ENCODE measurements at regions not wholly inside any gene's neighbourhood (a gene's known extent, or its start where the extent isn't known, plus 50 kb on each side); places are given as distances from the start of the nearest gene placed in this dataset.

- H3K36me3 ChIP-seq (ENCODE audit: control insufficient read depth, insufficient read depth, low read length), result no peaks in the 10 kb centered on the region
- no peaks in the 10 kb centered on the region for H3K27me3 ChIP-seq (ENCODE audit: control insufficient read depth, insufficient read depth, low read length)
- no peak overlapping the region for H3K9ac ChIP-seq (ENCODE audit: insufficient read depth, low read length)
- no peaks in the 10 kb centered on the region for H3K4me1 ChIP-seq (ENCODE audit: control insufficient read depth, extremely low read depth, insufficient read depth, low read length)
- no peak overlapping the region for H2AFZ ChIP-seq (ENCODE audit: low read length)
- TF ChIP-seq EZH2 (IDR thresholded peaks at IDR 0.05; ENCODE audit: low read length, missing control alignments), result no peak
- no peak for TF ChIP-seq CTCF (conservative IDR thresholded peaks at IDR 0.05 in 1 of 2, IDR thresholded peaks at IDR 0.05 in 1 of 2; ENCODE audit: low read depth in 1 of 2, low read length in 2 of 2)
- no peaks in the 10 kb centered on the region for H4K20me1 ChIP-seq (ENCODE audit: control insufficient read depth, extremely low read depth, insufficient read depth, low read length)
- no peak overlapping the region for H3K27ac ChIP-seq (ENCODE audit: insufficient read depth, low read length)
- H3K4me2 ChIP-seq (ENCODE audit: extremely low read depth, insufficient read depth, low read length), result no peak overlapping the region
- H3K79me2 ChIP-seq (ENCODE audit: control insufficient read depth, insufficient read depth, low read length), result no peaks in the 10 kb centered on the region
- no peaks in the 10 kb centered on the region for H3K9me3 ChIP-seq (ENCODE audit: control insufficient read depth, insufficient read depth, low read depth, low read length)
- DNase-seq (ENCODE audit: low read depth in 2 of 2), result peak; percentile 40 to 58
- no peak overlapping the region for H3K4me3 ChIP-seq (replicated peaks in 1 of 4; ENCODE audit: control extremely low read depth in 1 of 4, insufficient read depth in 1 of 4, low read depth in 3 of 4, low read length in 4 of 4)
Observed at GRCh38 chr2:62287899-62288880, 92.3 kb downstream of the B3GNT2 start.

- H3K4me1 ChIP-seq (ENCODE audit: control insufficient read depth, extremely low read depth, insufficient read depth, low read length), result no peaks in the 10 kb centered on the region
- no peak overlapping the region for H2AFZ ChIP-seq (ENCODE audit: low read length)
- no peaks in the 10 kb centered on the region for H3K79me2 ChIP-seq (ENCODE audit: control insufficient read depth, insufficient read depth, low read length)
- no peak overlapping the region for H3K4me2 ChIP-seq (ENCODE audit: extremely low read depth, insufficient read depth, low read length)
- H3K27ac ChIP-seq (ENCODE audit: insufficient read depth, low read length), result no peak overlapping the region
- no peaks in the 10 kb centered on the region for H3K27me3 ChIP-seq (ENCODE audit: control insufficient read depth, insufficient read depth, low read length)
- no peak overlapping the region for H3K4me3 ChIP-seq (replicated peaks in 1 of 4; ENCODE audit: control extremely low read depth in 1 of 4, insufficient read depth in 1 of 4, low read depth in 3 of 4, low read length in 4 of 4)
- no peak overlapping the region for H3K9ac ChIP-seq (ENCODE audit: insufficient read depth, low read length)
- no peak for TF ChIP-seq EZH2 (IDR thresholded peaks at IDR 0.05; ENCODE audit: low read length, missing control alignments)
- TF ChIP-seq CTCF (conservative IDR thresholded peaks at IDR 0.05 in 1 of 2, IDR thresholded peaks at IDR 0.05 in 1 of 2; ENCODE audit: low read depth in 1 of 2, low read length in 2 of 2), result no peak
- H4K20me1 ChIP-seq (ENCODE audit: control insufficient read depth, extremely low read depth, insufficient read depth, low read length), result no peaks in the 10 kb centered on the region
- DNase-seq (ENCODE audit: low read depth in 2 of 2), result no peak
- H3K9me3 ChIP-seq (ENCODE audit: control insufficient read depth, insufficient read depth, low read depth, low read length), result no peaks in the 10 kb centered on the region
- H3K36me3 ChIP-seq (ENCODE audit: control insufficient read depth, insufficient read depth, low read length), result no peaks in the 10 kb centered on the region
Observed at GRCh38 chr2:62287282-62287681, 91.4 kb downstream of the B3GNT2 start.

GRCh38 chr2:62286089-62286785 is 90.3 kb downstream of the B3GNT2 start:
- Histone ChIP-seq H3K27me3 (ENCODE audit: control insufficient read depth, insufficient read depth, low read length) (no peaks in the 10 kb centered on the region), H3K27ac (ENCODE audit: insufficient read depth, low read length) (no peak overlapping the region), H3K4me2 (ENCODE audit: extremely low read depth, insufficient read depth, low read length) (no peak overlapping the region), H3K9me3 (ENCODE audit: control insufficient read depth, insufficient read depth, low read depth, low read length) (no peaks in the 10 kb centered on the region), H4K20me1 (ENCODE audit: control insufficient read depth, extremely low read depth, insufficient read depth, low read length) (no peaks in the 10 kb centered on the region), H3K79me2 (ENCODE audit: control insufficient read depth, insufficient read depth, low read length) (no peaks in the 10 kb centered on the region), H3K36me3 (ENCODE audit: control insufficient read depth, insufficient read depth, low read length) (no peaks in the 10 kb centered on the region), H3K9ac (ENCODE audit: insufficient read depth, low read length) (no peak overlapping the region), H3K4me1 (ENCODE audit: control insufficient read depth, extremely low read depth, insufficient read depth, low read length) (no peaks in the 10 kb centered on the region), H2AFZ (ENCODE audit: low read length) (no peak overlapping the region), H3K4me3 (replicated peaks in 1 of 4; ENCODE audit: control extremely low read depth in 1 of 4, insufficient read depth in 1 of 4, low read depth in 3 of 4, low read length in 4 of 4) (no peak overlapping the region)
- TF ChIP-seq EZH2 (IDR thresholded peaks at IDR 0.05; ENCODE audit: low read length, missing control alignments) (no peak), CTCF (conservative IDR thresholded peaks at IDR 0.05 in 1 of 2, IDR thresholded peaks at IDR 0.05 in 1 of 2; ENCODE audit: low read depth in 1 of 2, low read length in 2 of 2) (no peak)
- DNase-seq (ENCODE audit: low read depth in 2 of 2), result no peak

All from fibroblast of lung (primary cell).